GM21381 (cell line): ENCODE measurements at regions not wholly inside any gene's neighbourhood (a gene's known extent, or its start where the extent isn't known, plus 50 kb on each side); places are given as distances from the start of the nearest gene placed in this dataset.

Experiments
- ATAC-seq: cut with Tn5 transposase; IDR thresholded peaks from one replicate; pipeline ENCODE4 v1.9.1; 2021; ENCODE audit warnings: mild to moderate bottlenecking, moderate library complexity; ENCODE audit not compliant: unreplicated experiment

DNA sequence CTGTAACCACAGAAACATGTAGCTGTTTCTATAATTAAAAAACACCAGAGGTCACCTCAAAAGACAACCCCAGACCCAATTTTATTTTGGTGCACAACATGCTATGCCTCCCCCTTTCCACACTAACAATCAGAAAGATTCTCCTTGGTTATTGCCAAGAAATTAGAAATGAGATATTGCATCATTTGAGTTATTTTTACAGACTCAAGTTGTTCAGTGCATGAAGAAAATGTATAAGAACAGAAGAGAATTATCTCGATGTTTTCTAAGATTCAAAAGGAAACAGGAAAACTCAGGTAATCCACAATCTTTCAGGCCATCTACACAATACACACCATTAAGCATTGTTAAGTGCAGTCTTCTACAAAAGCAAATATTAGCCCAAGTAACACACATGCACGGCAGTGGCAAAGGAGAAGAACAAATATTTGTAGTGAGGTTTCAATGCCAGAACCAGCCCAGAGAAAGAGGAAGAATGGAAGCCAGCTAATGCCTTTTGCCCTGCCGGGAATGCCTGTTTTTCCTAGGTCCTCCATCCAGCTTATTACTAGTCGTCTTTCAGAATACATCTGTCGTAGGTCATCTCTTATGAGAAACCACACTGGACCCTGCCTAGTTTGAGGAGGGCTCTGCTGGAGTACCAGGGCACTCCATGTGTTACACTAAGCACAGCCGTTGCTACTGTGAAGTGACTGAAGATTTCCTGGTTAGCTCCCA is 67.6 kb upstream of the C1GALT1 start:
- ATAC-seq: no peak

GRCh38 chr7:7117935-7118586 is 64.3 kb upstream of the C1GALT1 start:
- no peak for ATAC-seq

DNA sequence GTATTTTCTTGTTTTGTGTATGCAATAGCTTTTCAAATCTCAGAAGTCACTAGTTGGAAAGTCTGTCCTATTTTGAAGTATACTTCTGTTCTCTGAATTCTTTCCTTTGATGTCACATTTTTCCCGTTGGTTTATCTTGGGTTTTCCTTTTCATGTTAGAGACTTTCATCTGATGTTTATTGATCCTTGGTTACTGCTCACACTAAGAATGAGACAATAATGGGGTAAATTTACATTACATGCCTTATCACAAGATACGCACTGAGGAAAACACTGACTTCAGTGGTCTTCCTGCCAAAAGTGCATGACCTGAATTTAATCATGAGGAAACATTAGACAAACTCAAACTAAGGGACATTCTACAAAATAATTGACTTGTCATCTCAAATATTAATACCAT is 63.5 kb upstream of the C1GALT1 start:
- ATAC-seq: no peak

- ATAC-seq: no peak
Observed at GRCh38 chr7:7119729-7120128, 62.6 kb upstream of the C1GALT1 start.

- no peak for ATAC-seq
Observed at GRCh38 chr7:7122033-7122478, 60.3 kb upstream of the C1GALT1 start.

- ATAC-seq: no peak
Observed at GRCh38 chr7:7122701-7123281, 59.6 kb upstream of the C1GALT1 start.

DNA sequence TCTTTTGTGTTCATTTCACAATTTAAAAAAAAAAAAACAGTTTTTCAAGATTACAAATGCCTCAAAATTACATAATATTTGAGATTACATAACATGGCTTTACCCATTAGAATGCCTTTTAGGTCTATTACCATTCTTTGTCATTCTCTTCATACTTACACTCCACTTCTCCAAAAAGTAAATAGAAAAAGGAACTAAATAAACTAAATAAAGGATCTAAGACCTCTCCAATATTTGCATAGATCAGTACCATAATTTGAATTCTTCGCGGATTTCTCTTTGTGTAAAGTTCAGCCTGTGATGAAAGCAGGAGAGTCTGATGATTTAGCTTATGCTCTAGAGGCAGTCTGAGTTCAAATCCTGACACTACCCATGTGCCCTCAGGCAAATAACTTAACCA is 56.4 kb upstream of the C1GALT1 start:
- no peak for ATAC-seq

DNA sequence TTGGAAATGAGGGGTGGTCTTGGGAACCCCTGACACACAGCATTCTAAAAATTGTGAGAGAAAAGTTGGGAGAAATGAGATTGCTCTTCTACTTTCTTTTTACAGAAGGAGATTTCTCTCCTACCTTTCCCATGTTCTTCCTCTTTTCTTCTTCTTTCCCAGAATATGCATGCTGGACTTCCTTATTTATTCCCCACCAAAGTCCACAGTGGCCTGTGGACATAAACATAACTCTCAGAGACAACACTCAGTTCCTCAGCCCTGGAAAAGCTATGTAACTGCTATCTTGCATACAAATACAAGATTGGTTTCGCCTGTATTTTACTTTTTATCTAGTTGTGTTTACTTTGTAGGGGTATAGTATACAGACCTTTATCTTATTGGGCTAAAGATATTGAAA is 54.6 kb upstream of the C1GALT1 start:
- ATAC-seq: no peak

DNA sequence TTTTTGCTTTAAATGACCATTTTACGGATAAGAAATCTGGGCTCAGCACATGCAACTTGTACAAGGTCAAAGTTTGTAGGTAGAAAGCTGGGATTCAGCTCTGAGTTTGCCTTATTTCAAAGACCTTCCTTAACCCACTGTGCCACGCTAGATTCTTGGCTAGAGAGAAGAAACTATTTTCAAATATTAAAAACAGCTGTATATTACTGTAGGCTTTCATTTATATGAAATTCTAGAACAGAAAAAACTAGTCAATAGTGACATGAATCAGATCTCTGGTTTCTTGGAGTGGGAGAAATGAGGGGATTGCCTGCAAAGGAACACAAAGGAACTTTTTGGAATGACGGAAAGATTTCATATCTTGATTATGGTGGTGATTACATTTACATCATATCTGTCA is 53.0 kb upstream of the C1GALT1 start:
- ATAC-seq: no peak

DNA sequence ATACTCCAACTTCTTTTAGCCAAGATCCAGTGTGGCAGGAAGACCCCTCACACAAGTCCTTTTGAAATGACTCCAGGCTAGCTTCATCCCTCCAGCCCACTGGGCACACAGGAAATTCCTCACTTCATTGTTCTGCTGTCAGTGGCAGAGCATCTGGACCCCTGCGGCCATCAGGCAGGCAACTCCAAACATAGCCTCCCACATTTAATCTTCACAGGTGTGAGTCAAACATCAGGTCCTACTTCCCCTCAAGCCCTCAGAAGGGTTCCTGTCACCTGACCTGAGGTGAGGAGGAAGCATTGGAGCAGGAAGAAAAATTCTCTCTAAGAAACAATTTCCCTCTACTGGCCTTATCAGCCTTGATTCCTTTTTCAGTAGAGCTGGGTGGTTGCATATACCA is 51.1 kb upstream of the C1GALT1 start:
- no peak for ATAC-seq
